Astrocyte of the spinal cord (primary cell): ENCODE measurements at regions not wholly inside any gene's neighbourhood (a gene's known extent, or its start where the extent isn't known, plus 50 kb on each side); places are given as distances from the start of the nearest gene placed in this dataset.

Source experiments
- DNase-seq: peaks from one replicate; pipeline ENCODE4 v3.0.0; 2011; ENCODE audit warnings: low read depth, low spot score
- H3K4me3 ChIP-seq: 2 replicates; pipeline ENCODE4 v1.5.1; 2011; ENCODE audit warnings: low read depth, mild to moderate bottlenecking, low read length, moderate library complexity
- in situ Hi-C: cut with HindIII; loops from 2 replicates; pipeline ENCODE4 v1.10.0; 2017; ENCODE audit warnings: low sequenced_read_pairs
- TF ChIP-seq, protein P1 (sequence below): IDR thresholded peaks from 2 replicates; pipeline ENCODE4 v1.5.1; 2012; ENCODE audit warnings: low read depth, mild to moderate bottlenecking, low read length, inconsistent platforms

DNA sequence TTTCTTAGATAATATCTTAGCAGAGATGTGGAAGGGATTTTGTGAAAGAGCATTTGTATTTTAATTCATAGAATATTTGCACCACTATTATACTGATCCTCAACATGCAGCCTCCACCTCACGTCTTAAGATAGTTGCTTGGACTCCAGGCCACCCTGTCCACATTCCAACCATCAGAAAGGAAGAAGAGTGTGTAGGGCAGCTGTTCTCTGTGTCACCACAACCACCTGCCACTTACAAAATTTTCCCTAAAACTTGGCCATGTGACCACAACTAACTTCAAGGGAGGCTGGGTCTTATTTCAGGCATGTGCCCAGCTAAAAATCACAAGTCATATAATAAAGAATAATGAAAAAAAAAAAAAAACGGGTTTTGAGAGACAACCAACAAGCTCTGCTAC, 528.1 kb downstream of the RAB28 start:
- TF ChIP-seq, protein P1, sequence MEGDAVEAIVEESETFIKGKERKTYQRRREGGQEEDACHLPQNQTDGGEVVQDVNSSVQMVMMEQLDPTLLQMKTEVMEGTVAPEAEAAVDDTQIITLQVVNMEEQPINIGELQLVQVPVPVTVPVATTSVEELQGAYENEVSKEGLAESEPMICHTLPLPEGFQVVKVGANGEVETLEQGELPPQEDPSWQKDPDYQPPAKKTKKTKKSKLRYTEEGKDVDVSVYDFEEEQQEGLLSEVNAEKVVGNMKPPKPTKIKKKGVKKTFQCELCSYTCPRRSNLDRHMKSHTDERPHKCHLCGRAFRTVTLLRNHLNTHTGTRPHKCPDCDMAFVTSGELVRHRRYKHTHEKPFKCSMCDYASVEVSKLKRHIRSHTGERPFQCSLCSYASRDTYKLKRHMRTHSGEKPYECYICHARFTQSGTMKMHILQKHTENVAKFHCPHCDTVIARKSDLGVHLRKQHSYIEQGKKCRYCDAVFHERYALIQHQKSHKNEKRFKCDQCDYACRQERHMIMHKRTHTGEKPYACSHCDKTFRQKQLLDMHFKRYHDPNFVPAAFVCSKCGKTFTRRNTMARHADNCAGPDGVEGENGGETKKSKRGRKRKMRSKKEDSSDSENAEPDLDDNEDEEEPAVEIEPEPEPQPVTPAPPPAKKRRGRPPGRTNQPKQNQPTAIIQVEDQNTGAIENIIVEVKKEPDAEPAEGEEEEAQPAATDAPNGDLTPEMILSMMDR: no peak
- in situ Hi-C loops: no loop called here
- no peak for DNase-seq
- no peak overlapping the region for H3K4me3 ChIP-seq

DNA sequence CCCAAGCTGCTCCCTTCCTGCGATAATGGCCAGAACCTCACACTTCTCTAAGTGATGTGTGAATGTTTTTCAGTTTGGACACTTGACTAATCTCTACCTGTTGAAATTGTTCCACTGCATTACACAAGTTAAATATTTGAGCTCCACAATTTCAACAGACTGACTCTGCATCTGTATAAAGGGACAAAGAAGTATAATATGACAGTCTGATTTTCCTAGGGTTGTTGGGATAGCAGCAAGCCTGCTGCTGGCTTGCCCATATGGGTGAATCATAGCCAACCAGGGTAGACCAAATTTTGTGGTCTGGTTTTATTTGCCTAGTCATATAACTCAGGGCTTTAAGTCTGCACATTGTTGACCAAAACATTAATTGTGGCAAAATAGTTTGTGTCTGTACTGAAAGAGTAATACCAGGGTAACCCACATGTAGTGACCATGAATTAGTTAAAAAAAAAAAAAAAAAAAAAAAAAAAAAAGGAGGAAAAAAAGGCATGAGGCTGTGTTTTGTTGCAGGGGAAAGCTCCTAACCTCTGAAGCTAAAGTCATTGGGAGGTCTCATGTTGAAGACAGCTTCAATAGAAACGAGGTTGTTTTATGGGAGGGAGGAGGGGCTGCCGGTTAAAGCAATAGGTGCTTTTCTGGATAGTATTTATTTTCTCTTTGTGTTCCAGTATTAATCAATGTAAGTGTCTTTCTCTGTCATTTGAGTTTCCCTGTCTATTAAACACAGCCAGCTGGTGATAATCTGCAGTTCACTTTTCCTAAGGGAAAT, 534.2 kb downstream of the RAB28 start:
- no peak overlapping the region for H3K4me3 ChIP-seq
- no peak for DNase-seq
- TF ChIP-seq, protein P1: no peak
- in situ Hi-C loops: no loop called here

DNA sequence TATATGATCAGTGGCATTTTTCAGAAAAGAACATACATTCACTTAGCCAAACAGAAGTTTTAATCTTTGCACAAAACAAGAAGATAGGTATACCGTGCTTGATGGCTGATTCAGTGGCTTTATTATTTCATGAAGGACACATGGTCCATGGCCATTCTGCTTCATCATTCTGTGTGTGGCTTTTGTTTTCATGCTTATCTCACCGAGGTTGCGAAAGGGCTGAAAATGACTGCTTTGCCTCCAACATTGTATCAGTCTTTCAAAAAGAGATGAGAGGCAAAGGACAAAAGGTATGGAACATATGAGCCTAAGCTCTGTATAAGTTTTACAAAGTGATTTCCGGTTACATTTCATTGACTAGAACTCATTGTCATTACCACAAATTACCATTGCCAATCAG, 541.1 kb downstream of the RAB28 start:
- H3K4me3 ChIP-seq: no peak overlapping the region
- in situ Hi-C loops: no loop called here
- TF ChIP-seq, protein P1: no peak
- no peak for DNase-seq

DNA sequence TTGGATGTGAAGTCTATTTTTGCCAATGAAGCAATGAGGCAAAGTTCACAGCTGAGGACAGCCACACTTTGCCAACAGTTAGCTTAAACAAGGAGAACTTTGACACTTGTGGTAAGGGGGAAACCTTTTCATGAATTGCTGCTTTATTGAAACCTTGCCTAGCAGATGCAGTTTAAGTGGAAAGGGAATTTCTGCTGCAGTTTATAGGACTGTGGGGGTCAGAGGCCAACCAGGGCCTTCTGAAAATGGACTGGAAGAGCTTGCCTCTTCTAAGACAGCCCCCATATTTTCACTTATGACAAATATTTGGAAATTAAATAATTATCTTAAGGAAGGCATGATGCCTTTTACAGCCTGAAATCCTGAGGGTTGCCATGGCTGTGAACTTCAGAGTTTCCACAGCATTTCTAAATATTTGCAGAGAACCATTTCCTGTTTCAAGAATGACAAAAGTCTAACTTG, 550.3 kb downstream of the RAB28 start:
- TF ChIP-seq, protein P1: no peak
- H3K4me3 ChIP-seq: no peak overlapping the region
- DNase-seq: no peak
- in situ Hi-C loops: no loop called here

DNA sequence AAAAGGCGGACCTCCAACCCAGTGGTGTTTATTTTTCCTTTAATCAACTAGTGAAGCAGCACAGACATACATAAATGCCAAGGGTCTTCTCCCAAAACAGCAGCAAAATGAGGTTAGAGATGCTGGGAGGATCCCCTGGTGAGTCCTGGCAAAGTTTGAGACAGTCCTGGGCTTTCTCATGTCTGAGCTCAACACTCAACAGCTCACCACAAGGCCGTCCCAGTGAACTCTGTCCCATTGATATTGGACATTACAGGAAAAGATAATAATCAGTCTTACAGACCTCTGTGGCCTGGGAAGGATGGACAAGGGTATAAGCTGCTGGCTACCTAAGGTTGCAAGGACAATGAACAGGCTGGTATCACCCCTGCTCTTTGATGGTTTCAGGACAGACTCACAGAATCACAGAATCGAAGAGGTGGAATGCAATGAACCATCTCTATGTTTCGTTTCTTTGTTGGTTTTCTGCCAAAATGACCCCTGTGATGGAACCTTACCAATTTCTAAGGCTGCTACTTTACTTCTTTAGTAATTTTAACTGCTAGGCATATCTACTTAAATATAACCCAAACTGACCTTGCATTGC, 551.8 kb downstream of the RAB28 start:
- DNase-seq: no peak
- no peak overlapping the region for H3K4me3 ChIP-seq
- TF ChIP-seq, protein P1: no peak
- in situ Hi-C loops: no loop called here

DNA sequence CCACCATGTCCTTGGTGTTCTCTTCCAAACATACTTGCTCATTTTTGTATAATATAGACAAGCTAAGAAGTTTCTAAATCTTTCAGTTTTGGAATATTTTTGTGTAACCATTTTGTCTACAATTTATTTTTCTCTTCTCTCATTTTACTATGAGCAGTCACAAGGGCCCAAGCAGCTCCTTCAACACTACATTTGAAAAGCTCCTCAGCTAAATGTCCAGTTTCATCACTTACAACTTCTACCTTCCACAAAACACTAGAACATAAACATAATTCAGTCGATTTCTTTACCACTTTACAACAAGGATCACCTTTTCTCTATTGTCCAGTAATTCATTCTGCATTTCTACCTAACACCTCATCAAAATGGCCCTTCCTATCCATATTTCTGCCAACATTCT, 554.4 kb downstream of the RAB28 start:
- no peak overlapping the region for H3K4me3 ChIP-seq
- TF ChIP-seq, protein P1: no peak
- no peak for DNase-seq
- in situ Hi-C loops: no loop called here
